Adrenal gland (tissue), 9 donors: ENCODE measurements at regions not wholly inside any gene's neighbourhood (a gene's known extent, or its start where the extent isn't known, plus 50 kb on each side); places are given as distances from the start of the nearest gene placed in this dataset.

Experiments
- DNase-seq, 7 donors: peaks; one replicate each; pipeline ENCODE4 v3.0.0-alpha.2; 2019 to 2020
- H3K27ac ChIP-seq, 5 donors: fragments of 200-600 bp; sonication (generic) in 4 of 5; 1 replicate in 3 of 5; 2 replicates in 2 of 5; pipeline versions ENCODE4 v1.5.1 to v1.8.0; 2016 to 2020; ENCODE audit warnings: mild to moderate bottlenecking in 1 of 5
- H3K27me3 ChIP-seq: fragments of 200-600 bp; 2 replicates; pipeline ENCODE4 v1.8.0; 2021
- H3K36me3 ChIP-seq, 2 donors: fragments of 200-600 bp; replicated peaks in 1 of 2; 1 replicate in 1 of 2; 2 replicates in 1 of 2; pipeline versions ENCODE4 v1.5.1 to v1.8.0; 2018 to 2022
- H3K4me1 ChIP-seq, 2 donors: fragments of 200-600 bp; replicated peaks in 1 of 2; 1 replicate in 1 of 2; 2 replicates in 1 of 2; pipeline versions ENCODE4 v1.5.1 to v1.8.0; 2018 to 2021
- H3K4me3 ChIP-seq, 4 donors: fragments of 200-600 bp; sonication (generic) in 3 of 4; one replicate each; pipeline ENCODE4 v1.5.1; 2016 to 2018
- H3K9me3 ChIP-seq, 3 donors: fragments of 200-600 bp; sonication (generic) in 1 of 3; replicated peaks in 1 of 3; 1 replicate in 2 of 3; 2 replicates in 1 of 3; pipeline versions ENCODE4 v1.5.1 to v1.8.0; 2016 to 2021
- CTCF ChIP-seq, 6 experiments: fragments of 450-650 bp in 4 of 6; fragments of 200-600 bp in 2 of 6; sonication (generic) in 1 of 6; IDR thresholded peaks; 1 replicate in 5 of 6; 2 replicates in 1 of 6; pipeline versions ENCODE4 v1.5.1 to v1.8.0; 2016 to 2021; ENCODE audit warnings: antibody characterized with exemption in 6 of 6, mild to moderate bottlenecking in 2 of 6, moderate library complexity in 1 of 6
- POLR2A ChIP-seq, 2 donors: fragments of 450-650 bp; IDR thresholded peaks; one replicate each; pipeline ENCODE4 v1.6.1; 2017; ENCODE audit warnings: antibody characterized with exemption in 2 of 2, mild to moderate bottlenecking in 2 of 2, moderate library complexity in 1 of 2
- WGBS, 4 donors: extraction: QIAGEN DNeasy Blood & Tissue Kit in 2 of 4; methylation state at CpG; one replicate each; pipeline versions ENCODE4 v1.1.5 to v1.1.7; 2013 to 2017; 5-methylcytosine and 5-hydroxymethylcytosine counted together
- intact Hi-C, 2 donors: fragments of 100-400 bp; cut with DNase I; formaldehyde crosslinking; loops; one replicate each; pipeline versions ENCODE4 v1.14.1 to v1.15.0; 2022 to 2023
- donor health status: healthy with polysubstance abuse.
- donor health status: Bipolar disorder and iron deficiency.
- donor health status: DM: yes; HTN: yes; CAD: no.
- donor health status: DM: no; HTN: no; CAD: no.
- donor health status: DM: no; HTN: no; CAD: no.

DNA sequence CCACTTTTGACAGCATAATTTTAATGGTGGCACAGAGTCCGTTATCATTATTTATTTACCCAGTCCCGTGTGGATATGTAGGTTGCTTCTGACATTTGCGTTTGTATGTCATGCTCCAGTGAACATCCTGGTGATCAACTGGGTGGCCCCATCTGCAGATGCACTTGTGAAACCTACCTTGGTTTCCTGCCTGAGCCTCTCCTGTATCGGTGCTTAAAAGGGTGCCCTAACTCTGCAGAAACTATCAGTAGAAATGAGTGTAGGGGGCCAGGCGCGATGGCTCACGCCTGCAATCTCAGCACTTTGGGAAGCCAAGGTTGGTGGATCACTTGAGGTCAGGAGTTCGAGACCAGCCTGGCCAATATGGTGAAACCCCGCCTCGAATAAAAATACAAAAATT is 92.1 kb upstream of the IER5L start:
- Histone ChIP-seq H3K27ac (no peak overlapping the region), H3K4me1 (peaks cover 0 to 6% of the 10 kb centered on the region in 2 donors), H3K4me3 (no peak overlapping the region), H3K9me3 (no peaks in the 10 kb centered on the region), H3K27me3 (no peaks in the 10 kb centered on the region), H3K36me3 (no peaks in the 10 kb centered on the region)
- TF ChIP-seq CTCF (IDR thresholded peaks at IDR 0.05) (no peak), POLR2A (IDR thresholded peaks at IDR 0.05) (no peak)
- 84 to 92% (median 88%) methylated on average over 10 of the region's 10 CpGs for WGBS, 4 donors
- intact Hi-C loops, result no loop called here
- no peak for DNase-seq

- Histone ChIP-seq H3K4me3 (no peak overlapping the region), H3K36me3 (no peaks in the 10 kb centered on the region), H3K27me3 (no peaks in the 10 kb centered on the region), H3K9me3 (no peaks in the 10 kb centered on the region), H3K4me1 (peaks cover 0 to 6% of the 10 kb centered on the region in 2 donors), H3K27ac (no peak overlapping the region)
- DNase-seq, result no peak
- WGBS, 4 donors, result 92 to 97% (median 93%) methylated on average over 10 of the region's 10 CpGs
- TF ChIP-seq CTCF (IDR thresholded peaks at IDR 0.05) (no peak), POLR2A (IDR thresholded peaks at IDR 0.05) (no peak)
- intact Hi-C loops, result no loop called here
These were observed 89.1 kb upstream of the IER5L start for GRCh38 chr9:129267141-129267540.

DNA sequence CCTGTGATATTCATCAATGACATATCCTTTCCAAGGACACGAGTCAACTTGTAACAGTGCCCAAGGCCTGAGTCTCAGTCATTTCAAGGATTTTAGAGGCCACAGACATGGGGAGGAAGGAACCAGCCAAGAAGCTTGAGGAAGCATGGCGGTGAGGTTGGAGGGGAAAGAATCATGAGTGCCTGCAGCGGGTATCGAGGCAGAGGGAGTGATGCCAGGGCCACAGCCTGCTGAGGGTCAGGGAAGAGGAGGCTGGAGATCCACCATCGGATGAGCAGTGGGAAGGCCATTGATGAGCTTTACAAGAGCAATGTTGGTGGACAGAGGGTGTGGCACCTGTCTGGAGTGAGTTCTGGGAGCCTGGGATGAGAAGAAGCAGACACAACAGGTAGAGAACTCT is 88.5 kb upstream of the IER5L start:
- intact Hi-C loops, result no loop called here
- H3K27me3 ChIP-seq, result no peaks in the 10 kb centered on the region
- TF ChIP-seq POLR2A (IDR thresholded peaks at IDR 0.05) (no peak), CTCF (IDR thresholded peaks at IDR 0.05) (no peak)
- no peak overlapping the region for H3K4me3 ChIP-seq
- H3K36me3 ChIP-seq, result no peaks in the 10 kb centered on the region
- DNase-seq, result peak in 2 of 7 donors; percentile 35 to 36
- WGBS, 4 donors, result 57 to 70% (median 69%) methylated on average over 5 of the region's 5 CpGs
- no peaks in the 10 kb centered on the region for H3K9me3 ChIP-seq
- peaks cover 0 to 6% of the 10 kb centered on the region in 2 donors for H3K4me1 ChIP-seq
- no peak overlapping the region for H3K27ac ChIP-seq

GRCh38 chr9:129264388-129264787 is 86.3 kb upstream of the IER5L start:
- 82 to 91% (median 89%) methylated on average over 4 to 5 of the region's 5 CpGs; no CpG with 5 or more reads in 1 of the 4 donors for WGBS, 4 donors
- intact Hi-C loops, result no loop called here
- no peak for DNase-seq
- TF ChIP-seq CTCF (IDR thresholded peaks at IDR 0.05) (no peak), POLR2A (IDR thresholded peaks at IDR 0.05) (no peak)
- Histone ChIP-seq H3K36me3 (no peaks in the 10 kb centered on the region), H3K27me3 (no peaks in the 10 kb centered on the region), H3K27ac (no peak overlapping the region), H3K4me1 (peaks cover 0 to 6% of the 10 kb centered on the region in 2 donors), H3K9me3 (no peaks in the 10 kb centered on the region), H3K4me3 (no peak overlapping the region)
